ENCODE measurements at regions not wholly inside any gene's neighbourhood (a gene's known extent, or its start where the extent isn't known, plus 50 kb on each side); places are given as distances from the start of the nearest gene placed in this dataset.

- no peak for TF ChIP-seq EZH2 (IDR thresholded peaks at IDR 0.05; ENCODE audit: borderline replicate concordance)
- no peak overlapping the region for H3K27ac ChIP-seq
- 91% methylated on average over 6 of the region's 6 CpGs for WGBS (ENCODE audit: low lambda C conversion rate, missing lambda C conversion rate)
- no peaks in the 10 kb centered on the region for H3K36me3 ChIP-seq (replicated peaks; ENCODE audit: insufficient read depth, low read depth)
- H3K9me2 ChIP-seq (replicated peaks; ENCODE audit: insufficient read depth) = no peaks in the 10 kb centered on the region
- H3K9me3 ChIP-seq (ENCODE audit: low read depth) = no peaks in the 10 kb centered on the region
- no peak for DNase-seq (ENCODE audit: low spot score)
- H4K20me1 ChIP-seq (ENCODE audit: insufficient read depth, poor library complexity, severe bottlenecking) = no peaks in the 10 kb centered on the region
- no peaks in the 10 kb centered on the region for H3K79me2 ChIP-seq
- no peak overlapping the region for H3K4me2 ChIP-seq
- no peak overlapping the region for H2AFZ ChIP-seq
- H3K27me3 ChIP-seq = no peaks in the 10 kb centered on the region
- no peaks in the 10 kb centered on the region for H3K4me1 ChIP-seq (ENCODE audit: insufficient read depth)
- no peak overlapping the region for H3K4me3 ChIP-seq
These were observed 135.3 kb downstream of the ACKR3 start for GRCh38 chr2:236704887-236705286.

GRCh38 chr2:236705295-236706105, 135.9 kb downstream of the ACKR3 start:
- Histone ChIP-seq H3K9me2 (replicated peaks; ENCODE audit: insufficient read depth) (no peaks in the 10 kb centered on the region), H3K27ac (no peak overlapping the region), H3K4me3 (no peak overlapping the region), H3K4me1 (ENCODE audit: insufficient read depth) (no peaks in the 10 kb centered on the region), H3K27me3 (no peaks in the 10 kb centered on the region), H4K20me1 (ENCODE audit: insufficient read depth, poor library complexity, severe bottlenecking) (no peaks in the 10 kb centered on the region), H3K9me3 (ENCODE audit: low read depth) (no peaks in the 10 kb centered on the region), H3K36me3 (replicated peaks; ENCODE audit: insufficient read depth, low read depth) (no peaks in the 10 kb centered on the region), H3K79me2 (no peaks in the 10 kb centered on the region), H3K4me2 (no peak overlapping the region), H2AFZ (no peak overlapping the region)
- no peak for DNase-seq (ENCODE audit: low spot score)
- TF ChIP-seq EZH2 (IDR thresholded peaks at IDR 0.05; ENCODE audit: borderline replicate concordance) = no peak
- no peak for TF ChIP-seq EZH2phosphoT487 (IDR thresholded peaks at IDR 0.05; ENCODE audit: low read depth, severe bottlenecking, unreplicated experiment)
- TF ChIP-seq CTCF (IDR thresholded peaks at IDR 0.05; ENCODE audit: poor library complexity) = no peak
- 88% methylated on average over 12 of the region's 12 CpGs for WGBS (ENCODE audit: low lambda C conversion rate, missing lambda C conversion rate)

- Histone ChIP-seq H3K4me2 (no peak overlapping the region), H3K27ac (no peak overlapping the region), H3K27me3 (no peaks in the 10 kb centered on the region), H3K9me3 (ENCODE audit: low read depth) (no peaks in the 10 kb centered on the region), H3K4me3 (no peak overlapping the region), H3K79me2 (no peaks in the 10 kb centered on the region), H4K20me1 (ENCODE audit: insufficient read depth, poor library complexity, severe bottlenecking) (no peaks in the 10 kb centered on the region), H3K9me2 (replicated peaks; ENCODE audit: insufficient read depth) (no peaks in the 10 kb centered on the region), H2AFZ (no peak overlapping the region), H3K36me3 (replicated peaks; ENCODE audit: insufficient read depth, low read depth) (no peaks in the 10 kb centered on the region), H3K4me1 (ENCODE audit: insufficient read depth) (no peaks in the 10 kb centered on the region)
- 85% methylated on average over 7 of the region's 7 CpGs for WGBS (ENCODE audit: low lambda C conversion rate, missing lambda C conversion rate)
- TF ChIP-seq CTCF (IDR thresholded peaks at IDR 0.05; ENCODE audit: poor library complexity) (no peak), EZH2phosphoT487 (IDR thresholded peaks at IDR 0.05; ENCODE audit: low read depth, severe bottlenecking, unreplicated experiment) (no peak), EZH2 (IDR thresholded peaks at IDR 0.05; ENCODE audit: borderline replicate concordance) (no peak)
- DNase-seq (ENCODE audit: low spot score) = no peak
These were observed 136.7 kb downstream of the ACKR3 start for GRCh38 chr2:236706288-236706687.

GRCh38 chr2:236706803-236707202, 137.2 kb downstream of the ACKR3 start:
- Histone ChIP-seq H3K9me3 (ENCODE audit: low read depth) (no peaks in the 10 kb centered on the region), H3K36me3 (replicated peaks; ENCODE audit: insufficient read depth, low read depth) (no peaks in the 10 kb centered on the region), H3K27ac (no peak overlapping the region), H3K4me3 (no peak overlapping the region), H2AFZ (no peak overlapping the region), H3K27me3 (no peaks in the 10 kb centered on the region), H3K4me2 (no peak overlapping the region), H3K79me2 (no peaks in the 10 kb centered on the region), H3K9me2 (replicated peaks; ENCODE audit: insufficient read depth) (no peaks in the 10 kb centered on the region), H4K20me1 (ENCODE audit: insufficient read depth, poor library complexity, severe bottlenecking) (no peaks in the 10 kb centered on the region), H3K4me1 (ENCODE audit: insufficient read depth) (no peaks in the 10 kb centered on the region)
- no peak for DNase-seq (ENCODE audit: low spot score)
- TF ChIP-seq EZH2 (IDR thresholded peaks at IDR 0.05; ENCODE audit: borderline replicate concordance) (no peak), EZH2phosphoT487 (IDR thresholded peaks at IDR 0.05; ENCODE audit: low read depth, severe bottlenecking, unreplicated experiment) (no peak), CTCF (IDR thresholded peaks at IDR 0.05; ENCODE audit: poor library complexity) (no peak)
